ENCODE measurements at regions not wholly inside any gene's neighbourhood (a gene's known extent, or its start where the extent isn't known, plus 50 kb on each side); places are given as distances from the start of the nearest gene placed in this dataset.
"Not testable (repeated sequence)": the region's sequence is repeated elsewhere in the genome, so short reads cannot be mapped to it uniquely, and the experiment has no call there.

DNA sequence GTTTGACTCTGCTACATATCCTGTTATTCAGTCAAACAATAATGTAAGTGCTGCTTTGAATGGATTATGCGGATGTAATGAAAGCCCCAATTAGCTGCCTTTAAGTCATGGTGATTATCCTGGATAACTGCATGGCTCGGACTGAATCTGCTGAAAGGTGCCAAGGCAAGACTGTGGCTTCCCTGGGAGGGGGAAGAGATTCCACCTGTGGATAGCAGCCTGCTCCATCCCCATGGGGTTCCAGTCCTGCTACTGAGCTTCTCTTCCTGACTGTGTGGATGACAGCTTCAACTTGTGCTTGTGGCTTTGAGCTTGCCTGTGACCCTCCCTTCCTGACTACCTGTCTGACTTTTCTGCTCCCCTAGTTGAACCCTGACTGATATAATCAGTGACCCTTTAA is 540.0 kb upstream of the GYPC start:
- no peak for DNase-seq

DNA sequence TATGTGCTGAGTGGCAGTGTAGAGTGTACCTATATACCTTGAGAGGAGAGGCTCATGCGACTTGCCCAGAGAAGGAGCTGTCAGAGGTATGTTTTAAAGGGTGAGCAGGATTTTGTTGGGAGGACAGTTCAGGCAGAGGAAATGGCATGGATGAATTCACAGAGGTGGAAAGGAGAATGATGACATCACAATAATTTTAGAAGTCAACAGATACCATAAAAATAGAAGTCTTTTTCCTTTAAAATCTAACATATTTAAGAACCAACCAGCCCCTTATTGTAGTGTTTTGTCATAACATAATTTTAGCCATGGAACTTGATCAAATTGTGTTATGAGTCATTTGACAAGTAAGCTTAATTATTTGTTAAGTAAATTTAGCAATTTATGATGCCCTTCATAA is 538.1 kb upstream of the GYPC start:
- no peak for DNase-seq

DNA sequence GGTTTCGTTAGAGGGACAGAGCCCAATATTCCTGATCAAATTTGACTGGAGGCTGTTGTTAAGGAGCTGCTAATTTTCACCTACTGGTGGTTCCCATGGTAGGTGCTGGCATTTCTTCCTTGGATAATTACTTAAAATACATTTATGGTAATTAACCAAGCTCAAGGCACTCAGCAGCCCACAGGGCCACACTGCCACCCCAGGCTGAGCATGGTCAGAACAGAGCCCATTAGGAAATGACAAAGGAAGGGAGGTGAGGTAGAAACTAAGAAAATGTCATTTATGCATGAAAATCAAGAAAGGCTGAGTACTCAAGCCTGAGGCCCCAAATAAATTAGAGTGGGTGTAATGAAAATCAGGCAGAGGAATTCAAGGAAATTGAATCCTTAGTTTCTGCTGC is 510.2 kb upstream of the GYPC start:
- DNase-seq, result no peak

DNA sequence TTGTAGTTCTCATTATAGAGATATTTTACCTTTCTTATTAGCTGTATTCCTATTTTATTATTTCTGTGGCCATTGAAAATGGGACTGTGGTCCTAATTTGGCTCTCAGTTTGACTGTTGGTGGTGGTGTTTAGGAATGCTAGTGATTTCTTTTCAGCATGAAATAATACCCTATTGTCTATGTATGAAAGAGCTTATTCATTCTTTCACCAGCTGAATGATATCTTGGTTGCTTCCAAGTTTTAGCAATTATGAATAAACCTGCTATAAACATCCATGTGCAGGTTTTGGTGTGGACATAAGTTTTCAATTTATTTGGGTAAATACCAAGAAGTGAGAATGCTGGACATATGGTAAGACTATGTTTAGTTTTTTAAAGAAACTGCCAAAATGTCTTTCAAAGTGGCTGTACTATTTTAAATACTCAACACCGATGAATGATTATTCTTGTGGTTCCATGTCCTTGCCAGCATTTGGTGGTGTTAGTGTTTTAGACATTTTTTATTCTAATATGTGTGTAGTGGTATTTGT is 501.6 kb upstream of the GYPC start:
- DNase-seq, result no peak

DNA sequence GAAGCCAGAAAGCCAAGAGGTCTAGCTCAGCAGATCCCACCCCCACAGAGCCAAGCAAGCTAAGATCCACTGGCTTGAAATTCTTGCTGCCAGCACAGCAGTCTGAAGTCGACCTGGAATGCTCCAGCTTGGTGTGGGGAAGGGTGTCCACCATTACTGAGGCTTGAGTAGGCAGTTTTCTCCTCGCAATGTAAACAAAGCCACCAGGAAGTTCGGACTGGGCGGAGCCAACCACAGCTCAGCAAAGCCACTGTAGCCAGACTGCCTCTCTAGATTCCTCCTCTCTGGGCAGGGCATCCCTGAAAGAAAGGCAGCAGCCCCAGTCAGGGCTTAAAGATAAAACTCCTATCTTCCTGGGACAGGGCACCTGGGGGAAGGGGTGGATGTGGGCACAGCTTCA is 495.0 kb upstream of the GYPC start:
- DNase-seq, result not testable (repeated sequence)

DNA sequence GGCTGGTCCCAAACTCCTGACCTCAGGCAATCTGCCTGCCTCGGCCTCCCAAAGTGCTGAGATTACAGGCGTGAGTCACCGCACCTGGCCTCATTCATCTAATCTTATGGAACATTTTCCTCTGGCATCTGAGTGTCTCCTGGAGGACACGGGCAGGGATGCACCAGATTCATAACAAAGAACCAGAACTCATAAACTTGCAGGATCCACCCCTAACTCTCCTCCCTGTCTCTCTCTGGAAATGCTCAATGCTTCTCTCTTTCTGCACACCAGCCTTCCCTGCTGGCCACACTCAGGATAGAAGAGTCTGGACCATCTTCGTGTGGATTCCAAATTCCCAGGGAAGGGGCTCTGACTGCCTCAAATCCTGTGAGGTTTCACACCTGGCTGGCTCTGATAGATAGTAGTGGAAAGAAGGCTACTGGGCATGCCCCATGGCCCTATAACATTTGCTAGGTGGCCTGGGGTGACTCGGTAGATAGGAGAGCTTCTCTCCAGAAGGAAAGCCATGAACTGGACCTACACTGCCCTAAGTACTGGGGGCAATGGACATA is 483.2 kb upstream of the GYPC start:
- DNase-seq, result no peak

DNA sequence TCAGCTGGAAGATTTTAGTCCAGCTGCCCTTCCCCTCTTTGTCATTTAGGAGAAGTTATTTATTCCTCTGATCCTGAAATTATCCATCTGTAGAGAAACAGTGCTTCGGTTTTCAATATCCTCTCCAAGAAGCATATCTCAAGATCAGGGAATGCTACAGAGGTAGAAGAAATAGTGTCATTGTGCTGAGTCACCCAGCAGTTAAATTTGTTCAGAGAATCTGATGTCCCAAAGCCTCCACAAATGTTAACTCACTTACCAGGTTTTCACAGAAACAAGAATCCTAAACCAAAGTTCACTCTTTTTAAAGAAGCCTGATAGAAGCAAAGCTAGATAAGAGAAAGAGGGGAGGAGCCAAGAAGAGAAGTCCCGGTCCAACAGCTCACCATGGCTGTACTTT is 480.7 kb upstream of the GYPC start:
- DNase-seq, result no peak

DNA sequence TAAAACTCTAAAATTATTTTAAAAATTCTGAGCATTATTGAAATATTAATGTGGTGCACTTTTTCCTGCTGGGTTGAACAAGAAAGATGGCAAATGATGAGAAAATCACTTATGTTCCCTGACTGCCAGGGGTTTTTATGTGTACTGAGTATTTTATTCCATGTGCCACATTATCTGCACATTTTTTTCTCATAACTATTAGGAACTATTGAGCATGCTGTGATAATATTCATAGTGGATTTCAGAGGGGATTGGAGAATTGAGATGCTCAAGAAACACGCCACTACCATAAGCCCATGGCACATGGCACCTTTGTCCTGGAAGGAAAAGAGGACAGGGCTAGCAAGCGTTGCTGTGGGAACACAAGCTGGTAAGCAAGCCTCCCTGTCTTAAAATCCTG is 478.5 kb upstream of the GYPC start:
- DNase-seq, result no peak

- DNase-seq, result no peak
These were observed 468.3 kb upstream of the GYPC start for GRCh38 chr2:126187668-126188067.

GRCh38 chr2:126189527-126189926 is 466.4 kb upstream of the GYPC start:
- DNase-seq, result no peak

- no peak for DNase-seq
These were observed 455.4 kb upstream of the GYPC start for GRCh38 chr2:126200538-126200937.

- no peak for DNase-seq
These were observed 447.7 kb upstream of the GYPC start for GRCh38 chr2:126208266-126208665.

GRCh38 chr2:126212735-126213134 is 443.2 kb upstream of the GYPC start:
- DNase-seq, result no peak

- no peak for DNase-seq
These were observed 436.9 kb upstream of the GYPC start for GRCh38 chr2:126219081-126219480.

DNA sequence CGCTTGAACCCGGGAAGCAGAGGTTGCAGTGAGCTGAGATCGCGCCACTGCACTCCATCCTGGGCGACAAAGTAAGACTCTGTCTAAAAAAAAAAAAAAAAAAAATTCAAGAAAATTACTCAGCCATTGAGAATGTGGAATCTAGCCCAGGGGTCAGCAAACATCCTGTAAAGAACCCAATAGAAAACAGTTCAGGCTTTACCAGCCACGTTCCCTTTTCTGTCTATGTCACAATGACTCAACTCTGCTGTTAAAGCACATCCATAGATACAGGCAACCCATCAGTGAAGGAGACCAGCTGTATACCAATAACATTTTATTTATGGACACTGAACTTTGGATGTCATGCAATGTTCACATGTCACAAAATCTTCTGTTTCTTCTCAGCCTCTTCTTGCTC is 435.6 kb upstream of the GYPC start:
- DNase-seq, result no peak

DNA sequence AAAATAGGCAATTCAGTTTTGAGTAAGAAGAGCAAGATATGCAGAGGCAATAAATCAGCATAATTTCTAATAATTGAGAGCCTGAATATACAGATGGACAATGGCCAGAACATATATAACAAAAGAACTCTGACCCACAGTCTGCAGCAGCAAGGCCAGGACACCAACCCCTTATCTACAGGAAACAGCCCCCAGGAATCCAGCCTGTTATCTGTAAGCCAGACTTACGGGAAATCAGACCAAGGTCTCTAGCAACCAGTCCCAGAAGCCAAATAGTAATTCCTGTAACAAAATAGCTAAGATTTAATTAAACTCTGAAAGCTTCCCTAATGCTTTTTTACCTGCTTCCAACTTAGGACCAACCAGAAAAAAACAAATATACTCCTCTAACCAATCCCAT is 434.5 kb upstream of the GYPC start:
- no peak for DNase-seq

GRCh38 chr2:126222278-126222677 is 433.7 kb upstream of the GYPC start:
- DNase-seq, result no peak

GRCh38 chr2:126224776-126225175 is 431.2 kb upstream of the GYPC start:
- no peak for DNase-seq

GRCh38 chr2:126227250-126227649 is 428.7 kb upstream of the GYPC start:
- DNase-seq, result no peak

GRCh38 chr2:126228531-126228930 is 427.4 kb upstream of the GYPC start:
- DNase-seq, result no peak

DNA sequence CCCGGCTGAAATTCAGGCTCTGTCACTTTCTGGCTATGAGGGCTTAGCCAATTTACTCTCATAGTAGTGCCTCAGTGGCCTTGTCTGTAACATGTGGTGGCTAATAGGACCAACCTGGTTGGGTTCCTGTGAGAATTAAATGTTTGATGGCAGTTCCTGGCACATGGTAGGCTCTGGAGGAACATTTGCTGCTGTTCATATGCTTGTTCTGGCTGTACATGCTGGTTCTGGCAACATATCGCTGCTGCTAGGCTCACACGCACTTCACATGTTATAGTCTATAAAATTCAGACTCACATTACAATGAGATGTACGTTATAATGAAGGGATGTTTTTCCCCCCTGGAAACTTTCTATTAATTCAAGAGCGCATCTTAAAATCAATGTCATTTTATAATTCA is 417.7 kb upstream of the GYPC start:
- no peak for DNase-seq

DNA sequence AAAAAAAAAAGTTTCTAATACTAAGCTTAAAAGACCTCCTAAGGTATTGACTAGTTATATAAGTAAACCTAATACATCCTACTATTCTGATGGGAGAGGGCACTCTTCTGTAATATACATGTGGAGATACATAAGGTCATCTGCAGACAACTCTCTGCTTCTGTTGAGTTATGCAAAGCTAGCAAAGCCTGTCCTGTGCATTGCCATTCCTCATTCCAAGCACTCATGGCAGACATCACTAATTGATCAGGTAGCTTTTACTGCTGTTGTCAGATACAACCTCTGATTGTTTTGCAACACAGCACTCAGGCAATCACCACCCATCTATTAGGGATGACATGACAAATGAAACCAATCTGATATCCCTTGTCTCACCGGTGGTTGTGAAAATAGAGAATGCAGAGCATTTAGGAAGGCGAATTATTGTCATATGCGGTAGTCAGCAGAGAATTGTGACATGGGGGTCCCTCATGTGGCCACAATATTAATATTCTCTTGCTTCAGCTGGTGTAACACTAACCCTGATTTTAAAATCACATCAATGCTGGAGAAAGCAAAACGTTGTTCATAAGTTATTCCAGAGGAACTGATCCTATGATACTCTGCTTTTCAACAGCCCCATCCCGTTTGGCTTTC is 416.5 kb upstream of the GYPC start:
- no peak for DNase-seq

- no peak for DNase-seq
These were observed 415.0 kb upstream of the GYPC start for GRCh38 chr2:126241001-126241400.

DNA sequence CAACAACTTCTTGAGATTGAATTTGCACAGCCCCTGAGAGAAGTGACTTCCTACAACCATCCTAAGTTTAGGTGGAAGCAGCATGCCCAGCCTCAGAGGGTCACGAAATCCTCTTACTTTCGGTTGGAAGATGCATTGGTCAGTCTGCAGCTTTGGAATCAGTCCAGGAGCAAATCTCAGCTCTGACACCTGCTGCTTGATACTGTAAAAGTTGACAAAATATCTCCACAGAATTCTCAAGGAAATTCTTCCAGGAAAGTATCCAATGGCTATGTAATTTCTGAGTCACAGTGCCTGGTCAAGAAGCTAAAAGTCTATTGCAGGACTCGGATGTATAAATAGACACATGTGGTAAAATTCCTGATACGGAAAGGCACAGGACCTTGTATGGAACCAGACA is 414.5 kb upstream of the GYPC start:
- DNase-seq, result no peak

DNA sequence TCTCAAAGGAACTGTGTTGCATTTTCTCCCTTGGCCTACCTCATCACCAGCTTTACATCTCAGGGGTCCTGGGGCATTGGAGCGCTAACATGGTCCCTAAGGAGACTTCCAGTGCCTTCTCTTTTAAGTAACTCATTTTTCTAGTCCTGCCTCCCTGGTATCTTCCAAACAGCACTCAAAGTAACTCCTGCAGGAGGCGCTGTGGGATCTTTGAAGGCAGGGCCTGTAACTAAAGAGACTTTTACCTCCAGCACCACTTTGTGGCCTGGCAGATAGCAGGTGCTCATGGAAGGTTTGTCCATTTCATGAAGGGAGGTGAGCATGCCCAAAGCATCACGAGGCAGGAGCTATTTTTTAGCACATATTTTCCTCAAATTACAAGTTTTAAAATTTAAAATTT is 411.0 kb upstream of the GYPC start:
- DNase-seq, result peak in 1 of 5 experiments; percentile 30
